ENCODE measurements at regions not wholly inside any gene's neighbourhood (a gene's known extent, or its start where the extent isn't known, plus 50 kb on each side); places are given as distances from the start of the nearest gene placed in this dataset.

- no peak for DNase-seq (ENCODE audit: low read depth in 2 of 2)
These were observed 490.9 kb downstream of the NPHP4 start for GRCh38 chr1:5501206-5501930.

- DNase-seq (ENCODE audit: low read depth in 2 of 2): no peak
These were observed 491.7 kb downstream of the NPHP4 start for GRCh38 chr1:5500541-5500940.

- no peak for DNase-seq (ENCODE audit: low read depth in 2 of 2)
These were observed 494.7 kb downstream of the NPHP4 start for GRCh38 chr1:5497503-5497902.

GRCh38 chr1:5495596-5496410, 496.4 kb downstream of the NPHP4 start:
- no peak for DNase-seq (ENCODE audit: low read depth in 2 of 2)

- no peak for DNase-seq (ENCODE audit: low read depth in 2 of 2)
These were observed 497.7 kb downstream of the NPHP4 start for GRCh38 chr1:5494518-5494917.

GRCh38 chr1:5493851-5494311, 498.3 kb downstream of the NPHP4 start:
- no peak for DNase-seq (ENCODE audit: low read depth in 2 of 2)

GRCh38 chr1:5493275-5493674, 498.9 kb downstream of the NPHP4 start:
- DNase-seq (ENCODE audit: low read depth in 2 of 2): no peak

- no peak for DNase-seq (ENCODE audit: low read depth in 2 of 2)
These were observed 499.4 kb downstream of the NPHP4 start for GRCh38 chr1:5492846-5493245.

- DNase-seq (ENCODE audit: low read depth in 2 of 2): no peak
These were observed 500.9 kb downstream of the NPHP4 start for GRCh38 chr1:5491207-5491904.

GRCh38 chr1:5490635-5491034, 501.6 kb downstream of the NPHP4 start:
- no peak for DNase-seq (ENCODE audit: low read depth in 2 of 2)

GRCh38 chr1:5488448-5488847, 503.8 kb downstream of the NPHP4 start:
- no peak for DNase-seq (ENCODE audit: low read depth in 2 of 2)

- DNase-seq (ENCODE audit: low read depth in 2 of 2): no peak
These were observed 506.1 kb downstream of the NPHP4 start for GRCh38 chr1:5485968-5486696.

GRCh38 chr1:5485436-5485835, 506.8 kb downstream of the NPHP4 start:
- DNase-seq (ENCODE audit: low read depth in 2 of 2): no peak

GRCh38 chr1:5484451-5485165, 507.6 kb downstream of the NPHP4 start:
- DNase-seq (ENCODE audit: low read depth in 2 of 2): no peak

- DNase-seq (ENCODE audit: low read depth in 2 of 2): peak; percentile 10 to 27
These were observed 510.3 kb downstream of the NPHP4 start for GRCh38 chr1:5481889-5482288.

GRCh38 chr1:5480906-5481305, 511.3 kb downstream of the NPHP4 start:
- no peak for DNase-seq (ENCODE audit: low read depth in 2 of 2)

- DNase-seq (ENCODE audit: low read depth in 2 of 2): no peak
These were observed 512.2 kb downstream of the NPHP4 start for GRCh38 chr1:5479876-5480646.

GRCh38 chr1:5478961-5479360, 513.3 kb downstream of the NPHP4 start:
- DNase-seq (ENCODE audit: low read depth in 2 of 2): no peak

GRCh38 chr1:5478156-5478695, 514.0 kb downstream of the NPHP4 start:
- no peak for DNase-seq (ENCODE audit: low read depth in 2 of 2)

- DNase-seq (ENCODE audit: low read depth in 2 of 2): no peak
These were observed 514.5 kb downstream of the NPHP4 start for GRCh38 chr1:5477716-5478115.

All from stimulated activated CD4-positive, alpha-beta T cell treated with anti-CD3 and anti-CD28 coated beads, Interleukin-15, amount 100 ng/mL, for 48 hours (primary cell).